Astrocyte (in vitro differentiated cells and primary cell): ENCODE measurements at regions not wholly inside any gene's neighbourhood (a gene's known extent, or its start where the extent isn't known, plus 50 kb on each side); places are given as distances from the start of the nearest gene placed in this dataset.
"Not testable (repeated sequence)": the region's sequence is repeated elsewhere in the genome, so short reads cannot be mapped to it uniquely, and the experiment has no call there.

Experiments
- DNase-seq: peaks from one replicate; pipeline ENCODE4 v3.0.0-alpha.2; 2010; ENCODE audit warnings: low read depth
- FAIRE-seq: peaks from 2 replicates; lab custom pipeline; 2011; peaks lifted over from hg19 to GRCh38; lab: Jason Lieb, UNC
- H2AFZ ChIP-seq: 2 replicates; pipeline ENCODE4 v1.6.0; 2012; ENCODE audit warnings: low read depth, low read length, inconsistent platforms
- H3K27ac ChIP-seq: 2 replicates; pipeline ENCODE4 v1.5.1; 2011; ENCODE audit warnings: low read depth, low read length, inconsistent platforms
- H3K27me3 ChIP-seq: 2 replicates; pipeline ENCODE4 v1.6.0; 2011; ENCODE audit warnings: low read length, inconsistent platforms; ENCODE audit not compliant: insufficient read depth
- H3K36me3 ChIP-seq: 2 replicates; pipeline ENCODE4 v1.5.1; 2011; ENCODE audit warnings: low read length, inconsistent platforms; ENCODE audit not compliant: insufficient read depth
- H3K4me1 ChIP-seq: 2 replicates; pipeline ENCODE4 v1.5.1; 2011; ENCODE audit warnings: low read length, inconsistent platforms; ENCODE audit not compliant: insufficient read depth
- H3K4me2 ChIP-seq: 2 replicates; pipeline ENCODE4 v1.6.0; 2012; ENCODE audit warnings: low read length, inconsistent platforms
- H3K4me3 ChIP-seq: 2 replicates; pipeline ENCODE4 v1.5.1; 2011; ENCODE audit warnings: low read depth, mild to moderate bottlenecking, low read length, inconsistent platforms; ENCODE audit not compliant: insufficient read depth
- H3K79me2 ChIP-seq: 2 replicates; pipeline ENCODE4 v1.6.0; 2012; ENCODE audit warnings: mild to moderate bottlenecking, low read length, inconsistent platforms; ENCODE audit not compliant: insufficient read depth
- H3K9ac ChIP-seq: 2 replicates; pipeline ENCODE4 v1.6.0; 2012; ENCODE audit warnings: mild to moderate bottlenecking, low read length, inconsistent platforms
- H3K9me3 ChIP-seq: 2 replicates; pipeline ENCODE4 v1.5.1; 2012; ENCODE audit warnings: low read depth, mild to moderate bottlenecking, low read length, inconsistent platforms; ENCODE audit not compliant: insufficient read depth
- H4K20me1 ChIP-seq: 2 replicates; pipeline ENCODE4 v1.6.0; 2012; ENCODE audit warnings: low read length, inconsistent platforms; ENCODE audit not compliant: insufficient read depth
- H3K27ac Mint-ChIP-seq: one replicate; pipeline ENCODE4 v1.8.0; 2021; ENCODE audit warnings: mild to moderate bottlenecking, mixed read lengths; ENCODE audit not compliant: unreplicated experiment
- H3K27me3 Mint-ChIP-seq: one replicate; pipeline ENCODE4 v1.8.0; 2021; ENCODE audit warnings: low read depth, mixed read lengths; ENCODE audit not compliant: unreplicated experiment
- H3K36me3 Mint-ChIP-seq: one replicate; pipeline ENCODE4 v1.8.0; 2021; ENCODE audit warnings: low read depth, mixed read lengths; ENCODE audit not compliant: unreplicated experiment
- H3K4me1 Mint-ChIP-seq: one replicate; pipeline ENCODE4 v1.8.0; 2021; ENCODE audit warnings: low read depth, mixed read lengths; ENCODE audit not compliant: unreplicated experiment
- H3K4me3 Mint-ChIP-seq: one replicate; pipeline ENCODE4 v1.8.0; 2021; ENCODE audit warnings: mild to moderate bottlenecking, moderate library complexity, mixed read lengths; ENCODE audit not compliant: unreplicated experiment
- H3K9me3 Mint-ChIP-seq: one replicate; pipeline ENCODE4 v1.8.0; 2021; ENCODE audit warnings: mild to moderate bottlenecking, mixed read lengths; ENCODE audit not compliant: unreplicated experiment
- CTCF ChIP-seq: IDR thresholded peaks from 2 replicates; pipeline ENCODE4 v1.5.1; 2011; ENCODE audit warnings: low read depth, mild to moderate bottlenecking, inconsistent platforms, low read length, moderate library complexity; ENCODE audit not compliant: insufficient read depth
- EZH2 ChIP-seq: IDR thresholded peaks from 2 replicates; pipeline ENCODE4 v1.6.1; 2012; ENCODE audit warnings: mild to moderate bottlenecking, low read length, inconsistent platforms; ENCODE audit not compliant: insufficient read depth

DNA sequence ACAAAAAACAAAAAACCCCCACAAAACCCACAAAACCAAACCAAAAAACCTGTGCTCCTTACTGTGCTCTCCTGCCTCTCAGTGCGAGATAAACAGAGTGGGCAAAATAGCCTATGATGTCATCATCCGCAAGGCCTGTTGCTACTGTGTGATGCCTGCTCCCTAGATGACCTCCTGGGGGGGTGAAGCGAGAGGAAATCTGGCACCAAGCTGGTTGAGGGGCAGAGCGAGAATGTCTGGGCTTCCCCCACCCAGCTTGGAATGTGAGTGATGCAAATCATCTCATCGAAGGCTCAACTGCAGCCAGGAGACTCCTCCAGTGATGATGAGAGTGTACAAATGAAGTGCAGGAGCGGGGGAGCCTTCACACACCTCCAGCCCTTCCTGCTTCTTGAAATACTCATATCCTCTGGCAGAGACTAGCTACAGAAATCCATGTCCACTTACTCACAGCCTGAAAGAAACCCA is 57.7 kb upstream of the MAP4K3 start:
- H3K27me3 ChIP-seq = no peaks in the 10 kb centered on the region
- H3K79me2 ChIP-seq = no peaks in the 10 kb centered on the region
- no peak overlapping the region for H3K4me3 ChIP-seq
- H3K9ac ChIP-seq = peak overlapping the region; percentile 67
- H3K36me3 Mint-ChIP-seq = peaks cover 5% of the 10 kb centered on the region
- TF ChIP-seq EZH2 = no peak
- no peak for TF ChIP-seq CTCF
- peak; percentile 77 for FAIRE-seq
- peak overlapping the region; percentile 95 for H3K27ac Mint-ChIP-seq
- H3K9me3 ChIP-seq = no peaks in the 10 kb centered on the region
- H3K4me1 ChIP-seq = peaks cover 30% of the 10 kb centered on the region
- H3K4me2 ChIP-seq = peak overlapping the region; percentile 64
- no peaks in the 10 kb centered on the region for H4K20me1 ChIP-seq
- no peak overlapping the region for H3K4me3 Mint-ChIP-seq
- no peaks in the 10 kb centered on the region for H3K27me3 Mint-ChIP-seq
- no peaks in the 10 kb centered on the region for H3K36me3 ChIP-seq
- H3K27ac ChIP-seq = peak overlapping the region; percentile 74
- no peak overlapping the region for H2AFZ ChIP-seq
- H3K4me1 Mint-ChIP-seq = peaks cover 41% of the 10 kb centered on the region
- peak; percentile 99 for DNase-seq
- peaks cover 3% of the 10 kb centered on the region for H3K9me3 Mint-ChIP-seq

- peak; percentile 74 for DNase-seq
- no peaks in the 10 kb centered on the region for H3K36me3 ChIP-seq
- no peak overlapping the region for H3K4me2 ChIP-seq
- H3K27me3 ChIP-seq = no peaks in the 10 kb centered on the region
- no peak overlapping the region for H2AFZ ChIP-seq
- Mint-ChIP-seq H3K27ac (peak overlapping the region; percentile 3), H3K27me3 (no peaks in the 10 kb centered on the region), H3K36me3 (peaks cover 5% of the 10 kb centered on the region), H3K9me3 (peaks cover 3% of the 10 kb centered on the region), H3K4me3 (no peak overlapping the region), H3K4me1 (peaks cover 45% of the 10 kb centered on the region)
- FAIRE-seq = no peak
- no peak overlapping the region for H3K9ac ChIP-seq
- H3K79me2 ChIP-seq = no peaks in the 10 kb centered on the region
- peaks cover 41% of the 10 kb centered on the region for H3K4me1 ChIP-seq
- no peaks in the 10 kb centered on the region for H4K20me1 ChIP-seq
- no peak overlapping the region for H3K4me3 ChIP-seq
- no peaks in the 10 kb centered on the region for H3K9me3 ChIP-seq
- TF ChIP-seq EZH2 (no peak), CTCF (no peak)
- H3K27ac ChIP-seq = no peak overlapping the region
Measured at GRCh38 chr2:39497082-39497801, 60.2 kb upstream of the MAP4K3 start.

DNA sequence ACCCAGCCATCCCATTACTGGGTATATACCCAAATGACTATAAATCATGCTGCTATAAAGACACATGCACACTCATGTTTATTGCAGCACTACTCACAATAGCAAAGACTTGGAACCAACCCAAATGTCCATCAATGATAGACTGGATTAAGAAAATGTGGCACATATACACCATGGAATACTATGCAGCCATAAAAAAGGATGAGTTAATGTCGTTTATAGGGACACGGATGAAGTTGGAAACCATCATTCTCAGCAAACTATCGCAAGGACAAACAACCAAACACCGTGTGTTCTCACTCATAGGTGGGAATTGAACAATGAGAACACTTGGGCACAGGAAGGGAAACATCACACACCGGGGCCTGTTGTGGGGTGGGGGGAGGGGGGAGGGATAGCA is 61.1 kb upstream of the MAP4K3 start:
- not testable (repeated sequence) for H3K27me3 ChIP-seq, H3K4me2 ChIP-seq, H3K9ac ChIP-seq, H3K27ac Mint-ChIP-seq, H2AFZ ChIP-seq, H3K9me3 Mint-ChIP-seq, DNase-seq, H3K27me3 Mint-ChIP-seq, H3K4me3 Mint-ChIP-seq, H3K36me3 ChIP-seq, FAIRE-seq, H4K20me1 ChIP-seq, H3K9me3 ChIP-seq, H3K4me3 ChIP-seq, H3K79me2 ChIP-seq, H3K27ac ChIP-seq, H3K36me3 Mint-ChIP-seq
- H3K4me1 Mint-ChIP-seq = peaks cover 36% of the 10 kb centered on the region
- H3K4me1 ChIP-seq = peaks cover 31% of the 10 kb centered on the region
